Brain microvascular endothelial cell (primary cell): ENCODE measurements at regions not wholly inside any gene's neighbourhood (a gene's known extent, or its start where the extent isn't known, plus 50 kb on each side); places are given as distances from the start of the nearest gene placed in this dataset.

Experiments
- DNase-seq: peaks from one replicate; pipeline ENCODE4 v3.0.0-alpha.2; 2020
- H3K27ac ChIP-seq: fragments of 250-450 bp; sonication (Bioruptor Pico); 2 replicates; pipeline ENCODE4 v1.5.1; 2020; ENCODE audit warnings: mild to moderate bottlenecking, moderate library complexity
- H3K27me3 ChIP-seq: fragments of 250-450 bp; sonication (Bioruptor Pico); replicated peaks from 2 replicates; pipeline ENCODE4 v1.5.1; 2020; ENCODE audit warnings: mild to moderate bottlenecking
- H3K36me3 ChIP-seq: fragments of 250-450 bp; sonication (Bioruptor Pico); replicated peaks from 2 replicates; pipeline ENCODE4 v1.5.1; 2020; ENCODE audit warnings: mild to moderate bottlenecking
- H3K4me3 ChIP-seq: 2 replicates; pipeline ENCODE4 v1.5.1; 2011; ENCODE audit warnings: low read depth, mild to moderate bottlenecking, control low read depth, low read length, moderate library complexity
- in situ Hi-C: cut with HindIII; loops from 2 replicates; pipeline ENCODE4 v1.10.0; 2017; ENCODE audit warnings: low sequenced_read_pairs, low pct_ligation_motif_present
- TF ChIP-seq, protein P1 (sequence below): IDR thresholded peaks from 2 replicates; pipeline ENCODE4 v1.5.1; 2011; ENCODE audit warnings: low read depth, mild to moderate bottlenecking, moderate library complexity, low read length, control low read depth, inconsistent platforms; ENCODE audit errors: missing control alignments

DNA sequence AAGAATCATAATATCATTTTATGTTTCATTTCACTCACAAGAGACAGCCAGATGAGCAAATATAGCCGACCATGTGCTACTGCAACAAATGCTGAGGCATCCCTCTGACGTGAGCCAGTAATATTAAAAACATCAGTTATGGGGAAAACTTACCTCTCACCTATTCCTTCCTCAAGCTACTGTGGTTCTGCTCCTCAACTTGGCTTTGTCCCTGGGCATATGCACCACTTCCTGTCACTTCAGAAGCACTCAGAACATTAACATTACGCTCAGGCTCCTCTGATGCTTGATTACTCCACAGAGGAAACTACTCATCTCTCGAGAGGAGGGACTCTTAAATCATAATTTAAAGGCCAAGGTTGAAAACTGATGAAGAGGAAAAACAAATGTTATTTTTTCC, 457.0 kb upstream of the ALCAM start:
- Histone ChIP-seq H3K27me3 (no peaks in the 10 kb centered on the region), H3K4me3 (no peak overlapping the region), H3K27ac (peak overlapping the region; percentile 67), H3K36me3 (no peaks in the 10 kb centered on the region)
- TF ChIP-seq, protein P1, sequence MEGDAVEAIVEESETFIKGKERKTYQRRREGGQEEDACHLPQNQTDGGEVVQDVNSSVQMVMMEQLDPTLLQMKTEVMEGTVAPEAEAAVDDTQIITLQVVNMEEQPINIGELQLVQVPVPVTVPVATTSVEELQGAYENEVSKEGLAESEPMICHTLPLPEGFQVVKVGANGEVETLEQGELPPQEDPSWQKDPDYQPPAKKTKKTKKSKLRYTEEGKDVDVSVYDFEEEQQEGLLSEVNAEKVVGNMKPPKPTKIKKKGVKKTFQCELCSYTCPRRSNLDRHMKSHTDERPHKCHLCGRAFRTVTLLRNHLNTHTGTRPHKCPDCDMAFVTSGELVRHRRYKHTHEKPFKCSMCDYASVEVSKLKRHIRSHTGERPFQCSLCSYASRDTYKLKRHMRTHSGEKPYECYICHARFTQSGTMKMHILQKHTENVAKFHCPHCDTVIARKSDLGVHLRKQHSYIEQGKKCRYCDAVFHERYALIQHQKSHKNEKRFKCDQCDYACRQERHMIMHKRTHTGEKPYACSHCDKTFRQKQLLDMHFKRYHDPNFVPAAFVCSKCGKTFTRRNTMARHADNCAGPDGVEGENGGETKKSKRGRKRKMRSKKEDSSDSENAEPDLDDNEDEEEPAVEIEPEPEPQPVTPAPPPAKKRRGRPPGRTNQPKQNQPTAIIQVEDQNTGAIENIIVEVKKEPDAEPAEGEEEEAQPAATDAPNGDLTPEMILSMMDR, result no peak
- in situ Hi-C loops, result no loop called here
- DNase-seq, result peak; percentile 7

DNA sequence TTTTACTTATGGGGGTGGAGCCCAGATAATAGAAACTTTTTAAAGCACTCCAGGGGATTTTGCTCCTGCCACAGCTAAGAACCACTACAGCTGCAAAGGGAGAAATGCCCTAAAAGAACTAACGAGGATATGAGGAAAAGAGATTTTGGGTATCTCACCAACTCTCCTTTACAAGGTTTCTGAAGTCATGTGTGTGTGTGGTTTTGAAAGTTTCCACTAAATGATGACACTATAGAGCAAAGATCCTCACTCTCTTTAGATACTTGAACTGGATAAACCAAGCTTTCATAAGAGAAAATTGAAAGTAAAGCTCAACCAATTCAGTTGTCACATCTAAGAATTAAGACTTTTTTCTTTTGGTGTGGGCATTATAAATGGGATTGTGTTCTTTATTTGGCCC, 455.3 kb upstream of the ALCAM start:
- TF ChIP-seq, protein P1, result no peak
- H3K27ac ChIP-seq, result no peak overlapping the region
- DNase-seq, result no peak
- in situ Hi-C loops, result no loop called here
- H3K27me3 ChIP-seq, result no peaks in the 10 kb centered on the region
- H3K36me3 ChIP-seq, result no peaks in the 10 kb centered on the region
- H3K4me3 ChIP-seq, result no peak overlapping the region

DNA sequence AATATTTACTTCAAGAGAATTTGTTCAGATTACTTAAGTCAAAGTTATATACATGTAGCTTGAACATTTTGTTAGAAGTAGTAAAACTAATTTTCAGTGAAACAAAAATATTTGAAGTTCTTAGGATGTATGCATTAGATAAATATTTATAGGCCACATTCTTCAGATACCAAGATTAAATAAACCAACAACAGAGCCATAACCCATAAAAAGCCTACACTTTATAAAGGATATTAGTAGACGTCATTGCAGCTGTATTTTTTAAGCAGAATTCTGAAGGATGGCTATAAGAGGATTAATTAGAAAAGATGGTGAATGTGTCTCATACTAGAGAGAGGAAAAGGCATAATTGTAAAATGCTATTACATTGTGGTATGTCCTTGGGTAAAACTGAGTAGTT, 449.7 kb upstream of the ALCAM start:
- H3K27me3 ChIP-seq, result no peaks in the 10 kb centered on the region
- no peak for DNase-seq
- in situ Hi-C loops, result no loop called here
- H3K27ac ChIP-seq, result no peak overlapping the region
- TF ChIP-seq, protein P1, result no peak
- no peaks in the 10 kb centered on the region for H3K36me3 ChIP-seq
- no peak overlapping the region for H3K4me3 ChIP-seq

DNA sequence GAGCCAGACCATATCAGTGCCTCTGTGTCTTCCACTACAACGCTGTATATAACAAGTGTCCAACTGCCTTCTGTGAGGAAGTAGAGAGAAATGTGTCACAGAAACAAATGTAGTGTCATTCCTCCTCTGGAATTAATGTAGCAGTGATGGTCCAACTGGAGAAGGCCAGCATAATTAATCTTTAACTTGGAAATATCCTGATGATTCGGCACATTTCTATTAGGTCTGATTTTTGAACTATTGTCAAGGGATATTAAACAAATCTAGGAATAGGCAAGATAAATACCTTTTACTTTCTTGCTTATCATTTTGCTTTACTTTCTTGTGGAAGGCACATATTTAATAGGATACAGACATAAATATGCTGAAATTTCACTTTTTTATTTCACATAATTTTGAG, 446.2 kb upstream of the ALCAM start:
- Histone ChIP-seq H3K27ac (no peak overlapping the region), H3K27me3 (no peaks in the 10 kb centered on the region), H3K4me3 (no peak overlapping the region), H3K36me3 (no peaks in the 10 kb centered on the region)
- DNase-seq, result no peak
- TF ChIP-seq, protein P1, result no peak
- in situ Hi-C loops, result no loop called here

GRCh38 chr3:104933972-104934371, 432.7 kb upstream of the ALCAM start:
- Histone ChIP-seq H3K36me3 (no peaks in the 10 kb centered on the region), H3K27me3 (no peaks in the 10 kb centered on the region), H3K4me3 (no peak overlapping the region), H3K27ac (no peak overlapping the region)
- DNase-seq, result no peak
- TF ChIP-seq, protein P1, result no peak
- in situ Hi-C loops, result no loop called here

GRCh38 chr3:104935613-104936012, 431.1 kb upstream of the ALCAM start:
- no peak overlapping the region for H3K4me3 ChIP-seq
- no peak for DNase-seq
- no peaks in the 10 kb centered on the region for H3K36me3 ChIP-seq
- TF ChIP-seq, protein P1, result no peak
- H3K27ac ChIP-seq, result no peak overlapping the region
- no peaks in the 10 kb centered on the region for H3K27me3 ChIP-seq
- in situ Hi-C loops, result no loop called here
